Daoy (cell line): ENCODE measurements at regions not wholly inside any gene's neighbourhood (a gene's known extent, or its start where the extent isn't known, plus 50 kb on each side); places are given as distances from the start of the nearest gene placed in this dataset.

Experiments used
- DNase-seq: peaks from one replicate; pipeline ENCODE4 v3.0.0-alpha.2; 2015; ENCODE audit warnings: low read depth

DNA sequence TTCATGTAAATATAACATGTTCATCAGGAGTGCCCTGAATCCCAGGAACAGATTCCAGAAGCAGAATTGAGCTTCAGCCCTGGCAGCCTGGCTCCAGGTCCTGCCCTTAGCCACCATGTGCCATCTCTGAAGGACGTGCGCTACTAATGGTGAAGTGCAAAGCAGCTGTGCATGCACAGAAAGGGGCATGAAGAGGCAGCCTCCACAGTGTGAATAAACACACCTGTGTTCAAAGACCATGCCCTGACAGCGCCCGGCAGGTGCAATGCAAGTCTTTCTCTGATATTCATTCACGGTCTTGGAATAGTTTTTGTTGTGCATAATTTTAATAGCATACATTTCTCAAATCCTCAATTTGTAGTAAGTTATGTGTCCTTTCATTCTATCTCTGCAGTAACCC is 250.4 kb upstream of the TCERG1L start:
- DNase-seq: no peak

DNA sequence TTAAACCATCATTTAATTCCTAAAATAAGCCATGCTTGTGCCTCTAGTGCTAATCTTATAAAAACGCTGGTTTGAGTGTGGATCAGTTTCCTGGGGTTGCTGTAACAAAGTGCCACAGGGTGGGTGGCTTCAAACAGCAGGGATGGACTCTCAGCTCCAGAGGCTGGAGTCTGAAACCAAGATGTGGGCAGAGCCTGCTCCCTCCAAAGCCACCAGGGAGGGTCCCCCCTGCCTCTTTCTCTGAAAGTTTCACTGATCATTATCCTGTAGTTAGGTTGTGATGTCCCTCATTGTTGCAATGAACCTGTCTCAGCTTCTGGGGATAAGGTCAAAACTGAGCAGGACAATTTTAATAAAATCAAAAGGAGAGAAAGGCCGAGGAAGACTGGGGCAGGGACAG is 251.9 kb upstream of the TCERG1L start:
- no peak for DNase-seq

DNA sequence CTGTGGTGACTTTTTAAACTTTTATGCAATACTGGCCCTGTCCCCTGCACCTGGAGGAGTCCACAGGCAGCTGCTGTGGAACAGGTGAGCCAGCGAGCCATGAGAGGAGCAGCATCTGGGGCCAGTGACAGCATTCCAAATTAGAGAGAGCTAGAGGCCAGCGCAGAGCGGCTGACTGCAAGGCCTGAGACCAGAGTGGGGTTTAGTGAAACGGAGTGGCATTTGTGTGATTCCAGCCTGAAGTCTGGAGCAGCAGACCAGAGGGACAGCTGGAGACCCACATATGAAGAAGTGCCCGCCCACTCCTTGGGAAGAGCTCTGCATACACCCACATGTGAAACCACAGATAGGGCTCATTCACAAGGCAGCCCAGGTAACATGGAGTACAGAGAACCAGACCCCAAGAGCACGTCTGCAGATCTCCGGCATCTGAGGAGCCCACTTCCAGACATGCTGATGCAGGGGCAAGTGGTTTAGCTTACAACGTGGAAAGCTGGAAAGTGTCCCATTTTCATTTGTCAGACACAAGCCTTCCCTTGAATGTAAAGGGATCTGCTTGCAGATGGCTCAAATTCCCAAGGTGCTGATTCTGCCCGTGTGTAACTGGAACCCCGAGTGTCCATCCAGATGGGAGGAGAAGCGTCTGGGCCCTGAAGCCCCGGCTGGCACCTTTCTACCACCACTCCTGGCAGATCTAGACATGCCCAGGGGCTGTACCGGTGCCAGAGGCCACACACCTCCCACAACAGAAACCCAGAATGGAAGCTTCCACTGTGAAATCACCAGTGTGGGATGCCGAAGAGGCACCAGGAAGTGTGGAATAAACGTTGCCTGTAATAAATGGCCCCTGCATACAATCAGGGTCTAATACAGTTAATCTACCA is 256.0 kb upstream of the TCERG1L start:
- DNase-seq: no peak

DNA sequence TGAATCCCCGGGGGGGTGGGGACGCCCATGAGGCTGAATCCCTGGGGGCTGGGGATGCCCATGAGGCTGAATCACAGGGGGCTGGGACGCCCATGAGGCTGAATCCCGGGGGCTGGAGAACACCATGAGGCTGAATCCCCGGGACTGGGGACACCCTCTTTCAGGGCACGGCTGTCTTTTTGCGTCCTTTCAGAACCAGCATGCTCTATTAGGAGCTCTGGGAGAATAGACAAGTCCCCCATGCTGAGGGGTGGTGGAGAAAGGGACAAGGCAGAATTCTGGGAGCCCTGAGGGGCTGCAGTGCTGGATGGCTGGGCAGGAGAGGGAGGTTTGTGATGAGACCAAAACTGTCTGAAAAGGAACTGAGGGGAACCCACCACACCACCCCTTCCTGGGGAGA is 257.3 kb upstream of the TCERG1L start:
- DNase-seq: no peak

DNA sequence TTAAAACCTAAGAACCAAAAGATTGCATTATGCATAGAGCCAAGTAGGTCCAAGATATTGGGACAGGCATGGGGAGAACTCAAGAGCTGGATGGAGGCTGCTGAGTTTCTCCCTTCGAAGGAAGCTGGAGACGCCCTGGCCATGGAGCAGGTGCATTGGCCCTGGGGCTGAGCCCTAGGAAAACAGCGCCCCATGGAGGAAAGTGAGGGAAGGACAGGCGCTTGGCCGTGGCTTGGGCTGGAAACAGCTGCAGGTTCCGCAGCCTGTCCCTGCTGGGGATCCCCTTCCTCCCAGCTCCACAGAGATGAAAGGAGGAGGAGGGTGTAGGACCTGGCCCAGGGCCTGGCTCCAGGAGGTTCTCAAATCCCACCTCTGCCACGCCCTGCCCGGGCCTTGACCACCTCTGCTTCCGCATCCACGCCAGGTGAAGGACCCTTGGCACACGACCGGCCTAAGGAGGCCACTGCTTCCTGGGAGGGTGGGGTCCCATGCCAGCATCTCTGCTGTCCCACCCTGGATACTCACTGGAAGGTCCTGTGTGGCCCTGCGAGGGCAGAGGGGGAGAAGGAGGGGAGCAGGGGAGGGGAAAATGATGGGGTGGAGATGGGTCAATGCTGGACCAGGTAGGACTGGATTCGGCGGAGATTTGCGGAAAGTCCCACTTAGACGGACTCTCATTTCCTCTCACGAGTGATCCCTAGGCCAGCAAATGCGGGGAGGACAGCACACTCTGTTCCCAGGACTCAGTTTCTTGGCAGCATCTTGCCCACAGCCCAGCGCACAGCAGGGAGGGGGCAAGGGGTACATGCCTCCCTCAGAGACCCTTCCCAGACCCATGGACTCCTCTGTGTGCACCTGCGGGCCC is 258.6 kb upstream of the TCERG1L start:
- peak; percentile 29 for DNase-seq

DNA sequence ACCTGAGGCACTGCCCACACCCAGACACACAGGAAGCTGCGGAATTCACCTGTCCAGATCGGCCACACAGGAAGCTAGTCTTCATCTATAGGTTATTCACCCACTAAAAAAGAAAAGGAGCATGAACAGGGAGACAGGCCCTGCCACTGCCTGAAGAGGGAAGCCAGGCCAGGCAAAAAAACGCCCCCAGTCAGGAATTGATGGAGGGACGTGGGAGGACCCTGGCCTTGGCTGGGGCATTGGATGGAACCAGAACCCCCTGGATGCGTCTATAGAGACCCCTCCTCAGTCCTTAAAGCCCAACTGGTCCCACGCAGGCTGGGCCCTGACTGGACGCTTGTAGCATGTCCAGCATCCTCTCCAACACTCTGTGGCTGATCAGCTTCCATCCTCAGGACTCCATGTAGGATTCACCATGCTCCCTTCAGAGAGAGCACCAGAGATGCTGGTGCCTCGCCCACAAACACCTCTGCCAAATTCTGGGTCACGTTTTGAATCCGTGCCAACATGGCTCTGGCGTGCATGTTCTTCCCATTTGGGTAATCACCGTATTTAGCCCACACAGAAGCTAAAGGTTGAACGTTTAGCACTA is 259.3 kb upstream of the TCERG1L start:
- DNase-seq: no peak

DNA sequence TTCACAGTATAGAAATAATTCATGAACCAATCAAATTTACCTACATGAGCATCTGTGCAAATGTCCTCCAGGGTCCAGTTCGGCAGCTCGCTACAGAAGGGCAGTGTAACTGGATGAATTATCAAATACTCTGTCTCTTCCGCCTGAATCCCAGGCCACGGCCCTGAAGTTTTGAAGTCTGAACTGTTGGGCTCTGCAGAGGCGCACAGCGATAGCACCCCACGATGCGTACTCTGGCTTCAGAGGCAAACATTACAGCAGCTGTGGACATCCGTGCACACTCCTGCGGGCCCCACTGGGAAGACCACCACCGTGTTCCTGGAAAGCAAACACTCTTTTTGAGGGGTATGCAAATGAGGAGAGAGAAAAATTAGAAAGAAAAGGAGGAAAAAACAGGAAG is 259.8 kb upstream of the TCERG1L start:
- no peak for DNase-seq

DNA sequence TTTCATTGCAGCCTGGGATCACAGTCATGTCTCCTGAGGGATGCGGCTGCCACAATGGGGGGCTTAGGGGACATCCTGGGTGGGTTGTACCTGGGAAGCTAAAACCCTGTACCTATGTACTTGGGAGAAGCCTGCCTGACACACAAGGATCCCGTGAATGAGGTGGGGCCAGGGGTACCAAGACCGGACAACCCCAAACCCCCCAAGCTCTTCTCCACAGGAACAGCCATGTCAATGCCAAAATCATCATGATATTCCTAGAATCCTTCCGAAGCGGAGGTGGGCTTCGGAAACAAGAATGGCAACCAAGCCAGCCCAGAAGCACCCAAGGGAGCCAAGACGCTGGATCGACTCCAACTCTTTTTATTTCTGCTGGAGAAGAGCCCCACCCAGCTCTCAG is 260.3 kb upstream of the TCERG1L start:
- no peak for DNase-seq

DNA sequence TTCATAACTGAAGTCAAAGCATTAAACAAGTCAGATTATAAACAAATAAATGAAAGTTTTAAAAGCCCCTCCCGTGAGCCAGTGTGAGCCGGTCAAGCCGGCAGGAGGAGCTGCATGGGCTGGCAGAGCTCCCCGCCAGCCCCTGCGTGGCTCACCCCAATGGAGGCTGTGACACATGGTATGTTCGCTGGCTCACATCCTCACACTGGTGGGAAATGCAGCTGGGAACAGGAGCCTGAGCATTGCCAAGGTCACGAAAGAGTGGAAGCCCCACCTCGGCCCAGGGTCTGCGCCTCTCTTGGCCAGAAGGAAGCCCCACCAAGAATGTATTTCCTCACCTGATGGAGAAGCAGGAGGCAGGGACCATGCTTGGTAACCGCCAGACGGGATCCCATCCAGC is 261.7 kb upstream of the TCERG1L start:
- peak; percentile 35 for DNase-seq

DNA sequence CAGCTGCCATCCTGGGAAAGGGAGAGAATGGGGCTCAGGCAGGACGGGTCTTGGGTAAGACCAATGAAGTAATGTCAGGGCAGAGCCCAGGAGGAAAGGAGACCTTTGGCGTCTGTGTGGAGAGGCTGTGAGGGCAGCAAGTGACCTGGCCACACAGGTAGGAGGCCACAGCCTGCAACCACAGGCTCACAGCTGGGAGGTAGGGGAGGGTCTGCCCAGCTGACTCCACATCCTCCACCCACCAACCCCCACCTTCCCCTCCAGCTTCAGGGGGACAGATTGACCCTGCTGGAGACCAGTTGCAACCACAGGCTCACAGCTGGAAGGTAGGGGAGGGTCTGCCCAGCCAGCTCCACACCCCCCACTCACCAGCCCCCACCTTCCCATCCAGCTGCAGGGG is 262.2 kb upstream of the TCERG1L start:
- no peak for DNase-seq

DNA sequence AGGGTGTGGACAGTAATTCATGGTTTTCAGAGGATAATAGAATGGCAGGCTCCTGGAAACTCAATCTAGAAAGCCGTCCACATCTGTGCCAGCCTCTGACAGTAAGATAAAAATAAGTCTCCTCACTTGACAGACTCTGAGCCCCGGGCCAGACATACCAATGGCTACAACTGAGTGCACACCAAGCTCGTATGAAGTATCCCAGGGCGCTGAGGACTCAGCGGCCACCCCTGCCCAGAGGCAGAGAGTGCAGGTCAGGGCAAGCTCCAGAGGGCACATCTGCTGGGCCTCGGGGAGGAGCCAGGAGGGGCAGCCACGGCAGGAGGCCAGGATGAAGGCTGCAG is 262.8 kb upstream of the TCERG1L start:
- DNase-seq: no peak

DNA sequence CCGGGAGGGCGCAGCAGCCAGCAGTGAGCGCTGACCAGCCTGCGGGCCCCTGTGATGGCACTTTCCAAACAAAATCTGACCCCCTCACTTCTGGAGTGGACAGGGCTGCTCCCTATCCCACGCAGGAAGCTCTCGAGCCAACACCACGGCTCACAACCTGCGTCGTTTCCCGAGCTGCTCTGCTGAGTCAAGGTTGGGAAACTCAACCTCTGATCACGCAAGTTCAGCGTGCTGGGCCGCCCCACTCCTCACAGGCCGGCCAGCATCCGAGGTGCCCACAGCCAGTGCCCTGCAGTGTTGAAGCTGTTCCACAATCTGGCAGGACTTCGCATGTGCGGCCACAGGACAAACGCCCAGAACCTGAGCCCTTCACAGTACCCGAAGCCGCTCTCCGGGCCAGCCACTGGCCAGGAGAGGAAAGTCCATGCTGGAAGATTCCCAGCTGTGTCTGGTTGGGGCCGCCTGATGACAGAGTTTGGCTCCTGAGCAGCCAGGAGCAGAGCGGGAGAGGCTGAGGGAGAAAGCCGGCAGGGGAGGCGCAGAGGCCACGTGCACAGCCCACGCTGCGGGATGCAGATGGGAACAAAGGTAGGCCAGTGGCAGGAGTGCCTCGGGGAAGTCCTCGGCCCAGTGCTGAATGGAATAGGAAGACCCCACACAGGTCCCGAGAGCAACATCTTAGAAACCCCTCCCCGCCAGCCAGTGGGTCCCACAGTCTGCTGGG is 263.3 kb upstream of the TCERG1L start:
- no peak for DNase-seq

DNA sequence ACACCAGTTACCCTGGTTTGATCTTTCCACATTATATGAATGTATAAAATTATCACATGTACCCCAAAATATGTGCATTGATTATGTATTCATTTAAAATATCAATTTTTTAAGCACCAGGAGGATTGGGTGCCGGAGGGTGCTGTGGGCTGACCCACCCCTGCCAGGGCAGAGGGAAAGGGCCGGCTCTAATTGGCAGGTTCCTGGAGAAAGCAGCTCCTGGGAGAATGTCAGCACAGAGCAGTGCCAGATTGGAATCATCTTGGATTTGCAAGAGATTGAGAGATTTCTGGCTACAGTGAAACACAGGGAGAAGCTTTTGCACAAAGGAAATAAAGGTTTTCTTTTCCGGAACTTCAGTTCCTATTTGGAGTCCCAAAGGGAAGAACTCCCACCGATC is 264.4 kb upstream of the TCERG1L start:
- DNase-seq: no peak

DNA sequence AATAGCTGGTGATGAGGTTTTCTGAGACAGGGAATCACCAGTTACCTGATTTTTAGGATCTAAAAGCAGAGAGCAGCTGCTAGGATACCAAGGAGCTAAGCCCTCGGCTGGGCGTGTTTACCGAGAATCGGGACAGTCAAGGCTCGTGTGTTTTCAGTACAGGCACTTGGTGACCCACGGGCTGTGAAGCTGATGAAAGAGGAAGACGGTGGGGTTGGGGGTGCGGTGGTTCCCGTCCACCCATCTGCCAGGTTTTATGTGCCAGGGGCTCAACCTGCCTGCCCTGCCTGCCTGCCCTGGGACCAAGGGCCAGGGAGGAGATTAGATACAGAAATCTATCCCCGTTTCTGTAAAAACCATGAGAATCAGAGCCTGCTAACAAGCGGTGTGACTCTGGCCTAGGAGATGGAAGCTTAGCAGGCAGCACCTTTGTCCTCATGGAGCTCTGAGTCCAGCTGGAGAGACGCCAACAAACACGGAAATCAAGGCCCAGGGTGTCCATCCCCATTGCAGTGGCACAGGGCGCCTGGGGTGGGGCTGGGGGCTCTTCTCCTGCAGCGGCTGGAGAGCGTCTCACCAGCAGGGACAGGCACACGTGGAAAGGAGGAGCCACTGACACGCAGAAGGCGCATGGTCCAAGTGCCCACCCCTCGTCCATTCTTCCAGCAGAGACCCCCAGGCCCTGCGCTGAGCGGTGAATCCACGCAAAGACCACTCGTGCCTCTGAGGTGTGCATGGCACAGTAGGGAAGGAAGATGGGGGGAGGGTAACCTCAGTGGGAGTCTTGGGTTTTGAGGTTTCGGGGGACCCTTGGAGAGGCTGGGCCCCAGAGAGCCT is 265.0 kb upstream of the TCERG1L start:
- DNase-seq: no peak

DNA sequence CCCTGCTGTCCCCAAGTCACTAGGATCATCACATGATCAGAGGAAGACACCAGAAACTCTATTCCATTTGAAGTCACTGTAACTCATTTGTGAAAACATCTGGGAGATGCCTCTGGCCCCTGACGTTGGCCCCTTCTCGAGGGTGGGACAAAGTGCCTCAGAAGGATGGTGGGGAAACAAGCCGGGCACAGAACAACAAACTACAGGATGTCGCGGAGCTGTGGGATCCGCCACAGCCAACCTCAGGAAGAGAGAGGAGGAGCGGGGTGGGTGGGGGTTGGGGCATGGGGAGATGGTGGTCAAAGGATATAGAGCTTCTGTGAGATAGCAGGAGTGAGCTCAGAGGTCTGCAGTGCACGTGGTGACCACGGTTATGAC is 265.6 kb upstream of the TCERG1L start:
- DNase-seq: no peak

DNA sequence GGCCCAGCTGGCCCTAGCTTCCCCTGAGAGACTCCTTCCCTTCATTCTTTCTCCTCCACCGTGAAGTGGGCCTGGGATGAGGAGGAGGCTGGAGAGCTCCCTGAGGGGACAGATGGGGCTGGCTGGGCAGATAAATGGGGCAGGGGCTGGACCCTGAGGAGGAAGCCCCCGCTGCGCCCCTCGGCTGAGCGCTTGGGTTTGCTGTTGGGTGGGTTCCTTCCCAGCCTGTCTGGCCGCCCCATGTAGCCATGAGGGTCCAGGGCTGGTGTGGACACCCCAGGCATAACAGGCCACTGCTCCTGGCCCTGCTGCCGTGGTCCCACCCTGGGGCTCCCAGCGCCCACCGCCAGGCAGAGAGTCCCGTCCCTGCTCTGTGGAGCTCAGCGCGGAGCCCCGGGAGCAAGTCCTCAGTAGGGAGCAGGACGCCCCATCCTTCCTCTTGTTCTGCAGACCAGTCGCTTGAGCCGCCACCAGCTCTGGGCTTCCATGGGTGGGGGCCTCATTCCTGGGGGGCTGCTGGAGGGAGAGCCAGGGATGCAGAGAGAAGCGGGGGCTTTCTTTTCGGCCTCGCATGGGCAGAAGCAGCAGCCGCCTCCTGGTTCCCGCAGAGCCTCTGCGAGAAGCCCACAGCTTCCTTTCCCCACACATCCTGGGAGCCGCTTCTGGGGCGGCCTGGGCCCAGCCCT is 266.4 kb upstream of the TCERG1L start:
- no peak for DNase-seq

DNA sequence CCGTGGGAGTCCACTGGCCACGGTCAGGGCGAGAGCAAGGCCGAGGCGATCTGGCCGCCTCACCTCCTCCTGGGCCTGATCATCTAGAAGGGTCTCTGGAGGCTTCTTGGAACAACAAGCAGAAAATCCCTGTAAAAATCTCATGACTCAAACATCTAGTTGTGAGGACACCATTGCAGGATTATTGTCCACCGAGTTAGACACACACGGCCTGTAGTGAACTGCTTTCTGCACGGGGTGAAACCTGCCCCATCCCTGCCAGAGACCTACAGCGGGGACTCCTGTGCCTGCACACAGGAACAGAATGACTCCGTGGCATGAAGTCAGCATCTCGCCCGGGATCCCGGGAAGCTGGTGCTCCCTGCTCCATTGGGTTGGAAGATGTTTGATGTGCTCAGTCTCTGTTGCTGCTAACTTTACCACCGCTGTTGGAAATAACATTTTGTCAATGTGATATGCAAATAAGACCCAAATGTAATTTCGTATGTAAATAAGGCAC is 267.0 kb upstream of the TCERG1L start:
- no peak for DNase-seq

DNA sequence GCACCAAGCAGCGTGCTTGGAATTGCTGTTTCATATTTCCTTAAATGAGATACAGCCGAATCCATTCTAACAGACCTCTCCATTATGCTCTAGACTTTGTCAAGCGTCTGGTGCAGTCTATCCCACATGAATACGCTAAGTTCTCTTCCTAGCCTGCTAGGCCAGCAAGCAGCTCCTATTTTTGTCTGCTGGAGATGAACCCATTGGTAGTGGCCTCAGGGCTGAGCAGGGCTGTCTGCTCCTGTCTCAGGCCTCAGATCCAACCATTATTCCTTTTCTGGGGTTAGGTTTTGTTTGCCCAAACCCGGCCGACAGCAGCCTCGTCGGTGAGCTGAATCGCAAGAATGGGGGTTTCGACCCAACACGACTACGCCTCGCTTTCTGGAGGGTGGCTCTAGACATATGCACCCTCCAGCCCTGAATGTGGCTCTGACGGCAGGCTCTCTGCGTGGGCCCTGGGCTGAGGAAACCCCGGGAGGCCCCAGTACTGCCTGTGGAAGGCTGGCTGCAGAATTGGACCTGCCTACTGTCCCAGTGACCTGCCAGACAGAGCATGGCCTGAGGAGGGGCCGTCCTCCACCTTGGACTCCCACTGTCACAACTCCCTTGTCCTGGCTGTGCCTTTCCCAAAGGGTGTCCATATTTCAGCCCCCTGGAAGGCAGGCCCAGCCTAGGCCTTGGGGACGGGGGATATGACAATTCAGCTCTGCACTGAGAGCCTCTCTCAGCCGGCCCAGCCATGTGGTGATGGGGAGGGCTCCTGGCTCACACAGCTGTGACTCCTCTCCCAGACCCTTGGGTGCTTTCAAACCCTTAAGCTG is 267.9 kb upstream of the TCERG1L start:
- DNase-seq: no peak

DNA sequence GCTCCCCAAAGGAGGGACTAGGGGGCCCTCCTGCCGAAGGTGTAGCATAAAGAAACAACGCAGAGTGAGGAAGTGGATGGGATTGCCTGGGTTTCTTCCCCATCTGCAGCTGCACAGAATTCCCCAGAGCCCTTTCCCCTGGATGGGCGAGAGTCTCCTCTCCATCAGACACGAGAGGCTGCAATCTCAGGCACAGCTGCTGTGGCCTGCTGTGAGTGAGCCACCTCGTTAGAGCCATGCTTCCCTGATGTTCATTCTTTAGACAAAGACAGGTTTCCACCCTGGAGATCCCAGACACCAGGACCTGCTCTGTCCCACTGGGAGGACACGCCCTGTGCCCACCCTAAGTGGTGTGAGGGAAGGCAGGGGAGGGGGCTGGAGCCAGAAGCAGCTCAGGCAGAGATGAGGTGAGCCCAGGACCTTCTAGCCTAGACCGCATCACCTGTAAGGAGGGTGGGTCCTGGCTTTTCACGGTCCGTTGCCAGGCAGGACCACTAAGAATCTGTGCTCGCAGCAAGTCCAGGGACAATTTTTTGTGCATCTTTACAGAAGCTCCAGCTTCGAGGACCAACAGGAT is 268.6 kb upstream of the TCERG1L start:
- DNase-seq: no peak
